ENCODE measurements at regions not wholly inside any gene's neighbourhood (a gene's known extent, or its start where the extent isn't known, plus 50 kb on each side); places are given as distances from the start of the nearest gene placed in this dataset.

- Histone ChIP-seq H3K4me1 (replicated peaks in 1 of 4; ENCODE audit: control insufficient read depth in 3 of 4, insufficient read depth in 4 of 4, low read length in 3 of 4) (no peaks in the 10 kb centered on the region), H2BK12ac (ENCODE audit: low read depth, low read length) (no peak overlapping the region), H3K56ac (replicated peaks; ENCODE audit: insufficient read length, low read depth, low read length) (no peak overlapping the region), H3K23ac (ENCODE audit: insufficient read length) (no peak overlapping the region), H3K36me3 (ENCODE audit: control insufficient read depth in 2 of 4, insufficient read depth in 4 of 4, low read length in 3 of 4) (no peaks in the 10 kb centered on the region), H3K9ac (replicated peaks in 1 of 4; ENCODE audit: extremely low read depth in 1 of 4, low read depth in 3 of 4, low read length in 3 of 4) (no peak overlapping the region), H4K20me1 (replicated peaks in 1 of 2; ENCODE audit: control insufficient read depth in 1 of 2, insufficient read depth in 2 of 2, low read length in 2 of 2) (no peaks in the 10 kb centered on the region), H2AFZ (ENCODE audit: low read length) (no peak overlapping the region), H3K9me3 (ENCODE audit: insufficient read depth in 2 of 2, low read depth in 1 of 2, low read length in 1 of 2) (no peaks in the 10 kb centered on the region), H3K18ac (ENCODE audit: extremely low read depth, low read length) (no peak overlapping the region), H3K4me3 (ENCODE audit: extremely low read depth in 1 of 4, insufficient read depth in 2 of 4, low read depth in 3 of 4, low read length in 4 of 4) (no peak overlapping the region), H4K91ac (replicated peaks; ENCODE audit: insufficient read length, low read length) (no peak overlapping the region), H3K4ac (replicated peaks; ENCODE audit: insufficient read length, low read depth, low read length) (no peak overlapping the region), H2BK120ac (replicated peaks; ENCODE audit: low read depth, low read length) (no peak overlapping the region), H3K4me2 (ENCODE audit: insufficient read depth in 1 of 2, low read depth in 2 of 2, low read length in 2 of 2) (no peak overlapping the region), H2AK5ac (ENCODE audit: low read depth, low read length) (no peak overlapping the region), H2BK5ac (ENCODE audit: low read depth, low read length) (no peak overlapping the region), H2BK20ac (ENCODE audit: low read length) (no peak overlapping the region), H3K14ac (ENCODE audit: insufficient read length) (no peak overlapping the region), H4K5ac (ENCODE audit: insufficient read length, low read depth, low read length) (no peak overlapping the region), H3K23me2 (ENCODE audit: low read depth, low read length) (no peaks in the 10 kb centered on the region), H3K27me3 (replicated peaks in 1 of 4; ENCODE audit: control insufficient read depth in 3 of 4, extremely low read depth in 1 of 4, insufficient read depth in 3 of 4, low read length in 3 of 4) (no peaks in the 10 kb centered on the region), H4K8ac (ENCODE audit: extremely low read depth, insufficient read depth, low read length) (no peak overlapping the region), H3K79me2 (ENCODE audit: control insufficient read depth in 1 of 2, insufficient read depth in 2 of 2, low read length in 2 of 2) (no peaks in the 10 kb centered on the region), H3K27ac (ENCODE audit: low read depth, low read length) (no peak overlapping the region), H2BK15ac (ENCODE audit: low read length) (no peak overlapping the region), H3K79me1 (ENCODE audit: low read depth, low read length) (no peaks in the 10 kb centered on the region)
- no peak for TF ChIP-seq TAF7 (optimal IDR thresholded peaks at IDR 0.05; ENCODE audit: borderline replicate concordance, low read depth, low read length)
- TF ChIP-seq CREB1 (IDR thresholded peaks at IDR 0.05), result no peak
- no peak for TF ChIP-seq GTF2F1 (IDR thresholded peaks at IDR 0.05; ENCODE audit: borderline replicate concordance, low read depth, low read length)
- TF ChIP-seq BRCA1 (IDR thresholded peaks at IDR 0.05; ENCODE audit: low read depth, low read length), result no peak
- TF ChIP-seq ATF2 (IDR thresholded peaks at IDR 0.05; ENCODE audit: low read length), result no peak
- TF ChIP-seq SRF (IDR thresholded peaks at IDR 0.05; ENCODE audit: low read depth, low read length), result no peak
- no peak for TF ChIP-seq CBX5 (IDR thresholded peaks at IDR 0.05; ENCODE audit: low read depth, low read length)
- TF ChIP-seq KDM4A (IDR thresholded peaks at IDR 0.05; ENCODE audit: low read depth, low read length, severe bottlenecking), result no peak
- TF ChIP-seq SUZ12 (IDR thresholded peaks at IDR 0.05; ENCODE audit: low read length), result no peak
- CTCF ChIA-PET (ENCODE audit: partially characterized antibody), result interaction anchor here (0.7 to 1.2 kb wide), 2 partner anchors 321 to 550 kb away, joined by 3 read pairs; no protein-coding TSS in a partner anchor
- no peak for DNase-seq (ENCODE audit: low read depth in 1 of 2, low spot score in 2 of 2)
- 94% methylated on average over 3 of the region's 3 CpGs; no CpG with 5 or more reads in 1 of the 2 experiments for WGBS, 2 experiments (ENCODE audit: extremely low coverage in 1 of 2, insufficient coverage in 1 of 2, insufficient read length in 1 of 2, insufficient replicate concordance in 2 of 2, low coverage in 1 of 2, low lambda C conversion rate in 2 of 2, missing lambda C conversion rate in 1 of 2)
- POLR2A ChIA-PET (ENCODE audit: partially characterized antibody), result no interaction called here
- FAIRE-seq, result no peak
Observed at GRCh38 chr3:68328049-68328448, 604.3 kb downstream of the TAFA4 start.
